ENCODE measurements at regions not wholly inside any gene's neighbourhood (a gene's known extent, or its start where the extent isn't known, plus 50 kb on each side); places are given as distances from the start of the nearest gene placed in this dataset.

- TF ChIP-seq, protein P1, sequence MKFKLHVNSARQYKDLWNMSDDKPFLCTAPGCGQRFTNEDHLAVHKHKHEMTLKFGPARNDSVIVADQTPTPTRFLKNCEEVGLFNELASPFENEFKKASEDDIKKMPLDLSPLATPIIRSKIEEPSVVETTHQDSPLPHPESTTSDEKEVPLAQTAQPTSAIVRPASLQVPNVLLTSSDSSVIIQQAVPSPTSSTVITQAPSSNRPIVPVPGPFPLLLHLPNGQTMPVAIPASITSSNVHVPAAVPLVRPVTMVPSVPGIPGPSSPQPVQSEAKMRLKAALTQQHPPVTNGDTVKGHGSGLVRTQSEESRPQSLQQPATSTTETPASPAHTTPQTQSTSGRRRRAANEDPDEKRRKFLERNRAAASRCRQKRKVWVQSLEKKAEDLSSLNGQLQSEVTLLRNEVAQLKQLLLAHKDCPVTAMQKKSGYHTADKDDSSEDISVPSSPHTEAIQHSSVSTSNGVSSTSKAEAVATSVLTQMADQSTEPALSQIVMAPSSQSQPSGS (CRISPR knock-in tag; IDR thresholded peaks at IDR 0.05), result no peak
- TF ChIP-seq BCL6 (CRISPR knock-in tag; IDR thresholded peaks at IDR 0.05) (no peak), ARHGAP35 (IDR thresholded peaks at IDR 0.05; ENCODE audit: partially characterized antibody) (no peak), CTCF (IDR thresholded peaks at IDR 0.05 in 2 of 3, conservative IDR thresholded peaks at IDR 0.05 in 1 of 3; ENCODE audit: insufficient read depth in 2 of 3, low read depth in 1 of 3, low read length in 3 of 3) (no peak), ZNF384 (IDR thresholded peaks at IDR 0.05; ENCODE audit: low read depth, low read length) (no peak), CHD1 (IDR thresholded peaks at IDR 0.05; ENCODE audit: low read length) (no peak)
Measured at GRCh38 chr3:46138581-46138980, 69.5 kb downstream of the CCR1 start.
